A549 (cell line): ENCODE measurements at regions not wholly inside any gene's neighbourhood (a gene's known extent, or its start where the extent isn't known, plus 50 kb on each side); places are given as distances from the start of the nearest gene placed in this dataset.
"Not testable (repeated sequence)": the region's sequence is repeated elsewhere in the genome, so short reads cannot be mapped to it uniquely, and the experiment has no call there.

Experiments
- POLR2A ChIP-seq: IDR thresholded peaks from 2 replicates; pipeline ENCODE4 v1.6.1; 2012; ENCODE audit warnings: mild to moderate bottlenecking, low read length
- ZSCAN20 ChIP-seq: fragments of 250-450 bp; sonication (Bioruptor Pico); IDR thresholded peaks from 2 replicates; pipeline ENCODE4 v1.8.0; 2022; ENCODE audit warnings: mild to moderate bottlenecking, moderate library complexity
- TF ChIP-seq, protein P1 (sequence below): fragments of >200 bp; sonication (Bioruptor Twin); formaldehyde crosslinking; IDR thresholded peaks from 3 replicates; pipeline ENCODE4 v1.5.1; 2016

DNA sequence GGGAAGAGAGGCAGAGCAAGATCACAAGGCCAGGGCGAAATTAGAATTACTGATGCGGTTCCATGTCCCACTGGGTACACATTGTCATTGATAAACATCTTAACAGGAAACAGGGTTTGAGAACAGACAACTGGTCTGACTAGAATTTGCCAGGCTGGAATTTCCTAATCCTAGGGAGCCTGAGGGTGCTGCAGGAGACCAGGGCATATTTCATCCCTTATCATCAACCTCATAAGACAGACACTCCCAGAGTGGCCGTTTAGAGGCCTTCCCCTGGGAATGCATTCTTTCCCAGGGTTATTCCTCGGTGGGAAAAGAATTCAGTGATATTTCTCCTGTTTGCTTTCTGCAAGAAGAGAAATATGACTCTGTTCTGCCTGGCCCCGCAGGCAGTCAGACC is 344.7 kb upstream of the RGS18 start:
- TF ChIP-seq, protein P1, sequence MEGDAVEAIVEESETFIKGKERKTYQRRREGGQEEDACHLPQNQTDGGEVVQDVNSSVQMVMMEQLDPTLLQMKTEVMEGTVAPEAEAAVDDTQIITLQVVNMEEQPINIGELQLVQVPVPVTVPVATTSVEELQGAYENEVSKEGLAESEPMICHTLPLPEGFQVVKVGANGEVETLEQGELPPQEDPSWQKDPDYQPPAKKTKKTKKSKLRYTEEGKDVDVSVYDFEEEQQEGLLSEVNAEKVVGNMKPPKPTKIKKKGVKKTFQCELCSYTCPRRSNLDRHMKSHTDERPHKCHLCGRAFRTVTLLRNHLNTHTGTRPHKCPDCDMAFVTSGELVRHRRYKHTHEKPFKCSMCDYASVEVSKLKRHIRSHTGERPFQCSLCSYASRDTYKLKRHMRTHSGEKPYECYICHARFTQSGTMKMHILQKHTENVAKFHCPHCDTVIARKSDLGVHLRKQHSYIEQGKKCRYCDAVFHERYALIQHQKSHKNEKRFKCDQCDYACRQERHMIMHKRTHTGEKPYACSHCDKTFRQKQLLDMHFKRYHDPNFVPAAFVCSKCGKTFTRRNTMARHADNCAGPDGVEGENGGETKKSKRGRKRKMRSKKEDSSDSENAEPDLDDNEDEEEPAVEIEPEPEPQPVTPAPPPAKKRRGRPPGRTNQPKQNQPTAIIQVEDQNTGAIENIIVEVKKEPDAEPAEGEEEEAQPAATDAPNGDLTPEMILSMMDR, result not testable (repeated sequence)
- not testable (repeated sequence) for TF ChIP-seq ZSCAN20 (CRISPR knock-in tag); POLR2A
